DOHH2 (cell line): ENCODE measurements at regions not wholly inside any gene's neighbourhood (a gene's known extent, or its start where the extent isn't known, plus 50 kb on each side); places are given as distances from the start of the nearest gene placed in this dataset.

ENCODE experiments used
- CTCF ChIP-seq: fragments of 200-600 bp; sonication (generic); IDR thresholded peaks from one replicate; pipeline ENCODE4 v1.5.1; 2014; ENCODE audit warnings: antibody characterized with exemption, mild to moderate bottlenecking, low read depth, low read length; ENCODE audit not compliant: poor library complexity, severe bottlenecking
- EZH2phosphoT487 ChIP-seq: fragments of 200-600 bp; sonication (generic); IDR thresholded peaks from 2 replicates; pipeline ENCODE4 v1.6.1; 2017; ENCODE audit warnings: borderline replicate concordance, mild to moderate bottlenecking, antibody characterized with exemption, low read length, moderate library complexity, mixed read lengths

DNA sequence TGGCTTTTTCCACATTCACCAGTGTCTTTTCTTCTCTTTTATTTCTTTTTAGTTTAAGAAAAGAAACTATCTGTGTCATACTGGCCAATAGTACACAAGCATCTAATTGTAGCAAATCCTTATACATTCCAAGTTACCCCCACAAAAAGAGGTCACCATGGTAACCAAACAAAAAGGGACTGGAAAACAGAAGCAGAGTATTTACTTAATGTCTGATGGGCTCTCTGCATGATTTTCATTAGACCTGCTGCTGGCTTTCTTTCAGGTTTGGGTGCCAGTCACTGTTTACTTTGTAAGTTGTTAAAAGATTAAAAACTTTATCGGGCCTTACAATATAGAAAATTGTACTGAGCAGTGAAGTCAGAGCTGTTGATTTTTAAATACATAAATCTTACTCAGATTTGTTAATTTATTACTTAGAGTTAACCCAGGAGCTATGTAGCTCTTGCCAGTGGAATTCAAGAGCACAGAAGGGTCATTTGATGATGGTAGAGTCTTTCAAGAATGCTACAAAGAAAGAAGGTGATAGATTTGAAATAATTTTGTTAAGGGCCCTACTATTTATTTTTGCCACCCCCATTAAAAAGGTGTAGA lies 123.9 kb downstream of the BRMS1L start:
- TF ChIP-seq CTCF (no peak), EZH2phosphoT487 (no peak)
